AG08395 (cell line): ENCODE measurements at regions not wholly inside any gene's neighbourhood (a gene's known extent, or its start where the extent isn't known, plus 50 kb on each side); places are given as distances from the start of the nearest gene placed in this dataset.

Experiments used
- DNase-seq: peaks from one replicate; pipeline ENCODE4 v3.0.0; 2012; ENCODE audit warnings: mixed read lengths, low spot score

- DNase-seq, result peak; percentile 14
Measured at GRCh38 chr2:14348247-14348646, 284.3 kb upstream of the LRATD1 start.

- no peak for DNase-seq
Measured at GRCh38 chr2:14350856-14351255, 281.7 kb upstream of the LRATD1 start.

- no peak for DNase-seq
Measured at GRCh38 chr2:14352067-14352466, 280.4 kb upstream of the LRATD1 start.

- DNase-seq, result no peak
Measured at GRCh38 chr2:14354231-14354630, 278.3 kb upstream of the LRATD1 start.

- no peak for DNase-seq
Measured at GRCh38 chr2:14355102-14355501, 277.4 kb upstream of the LRATD1 start.

- DNase-seq, result no peak
Measured at GRCh38 chr2:14358339-14358738, 274.2 kb upstream of the LRATD1 start.

GRCh38 chr2:14358774-14359173, 273.7 kb upstream of the LRATD1 start:
- DNase-seq, result no peak

- DNase-seq, result no peak
Measured at GRCh38 chr2:14363137-14363536, 269.4 kb upstream of the LRATD1 start.

- DNase-seq, result no peak
Measured at GRCh38 chr2:14363976-14364375, 268.5 kb upstream of the LRATD1 start.

GRCh38 chr2:14364471-14364870, 268.0 kb upstream of the LRATD1 start:
- DNase-seq, result no peak

- DNase-seq, result peak; percentile 8
Measured at GRCh38 chr2:14385043-14385442, 247.5 kb upstream of the LRATD1 start.

- DNase-seq, result no peak
Measured at GRCh38 chr2:14387332-14387731, 245.2 kb upstream of the LRATD1 start.

GRCh38 chr2:14388724-14389123, 243.8 kb upstream of the LRATD1 start:
- no peak for DNase-seq

GRCh38 chr2:14396533-14397083, 235.9 kb upstream of the LRATD1 start:
- DNase-seq, result no peak

GRCh38 chr2:14398641-14399040, 233.9 kb upstream of the LRATD1 start:
- no peak for DNase-seq

GRCh38 chr2:14401873-14402272, 230.6 kb upstream of the LRATD1 start:
- no peak for DNase-seq

GRCh38 chr2:14408695-14409094, 223.8 kb upstream of the LRATD1 start:
- no peak for DNase-seq

- DNase-seq, result no peak
Measured at GRCh38 chr2:14417551-14417950, 215.0 kb upstream of the LRATD1 start.

GRCh38 chr2:14418115-14418514, 214.4 kb upstream of the LRATD1 start:
- peak; percentile 20 for DNase-seq

- peak; percentile 48 for DNase-seq
Measured at GRCh38 chr2:14420851-14421250, 211.7 kb upstream of the LRATD1 start.

- DNase-seq, result no peak
Measured at GRCh38 chr2:14422426-14422825, 210.1 kb upstream of the LRATD1 start.

GRCh38 chr2:14423145-14423906, 209.2 kb upstream of the LRATD1 start:
- DNase-seq, result no peak

- DNase-seq, result no peak
Measured at GRCh38 chr2:14424478-14425390, 207.8 kb upstream of the LRATD1 start.
